H1 (cell line): ENCODE measurements at regions not wholly inside any gene's neighbourhood (a gene's known extent, or its start where the extent isn't known, plus 50 kb on each side); places are given as distances from the start of the nearest gene placed in this dataset.

ENCODE experiments used
- BRCA1 ChIP-seq: IDR thresholded peaks from 2 replicates; pipeline ENCODE4 v1.6.1; 2012; ENCODE audit warnings: low read depth, low read length, improper control_type of control experiment
- CTCF ChIP-seq, 3 experiments: IDR thresholded peaks; 1 replicate in 2 of 3; 2 replicates in 1 of 3; pipeline versions ENCODE4 v1.5.1 to v1.6.1; 2011; ENCODE audit warnings: low read length in 3 of 3, mild to moderate bottlenecking in 3 of 3, inconsistent platforms in 2 of 3, low read depth in 1 of 3, moderate library complexity in 1 of 3; ENCODE audit not compliant: insufficient read depth in 1 of 3; ENCODE audit errors: control extremely low read depth in 1 of 3
- GTF2F1 ChIP-seq: IDR thresholded peaks from 2 replicates; pipeline ENCODE4 v1.6.1; 2012; ENCODE audit warnings: low read depth, low read length, improper control_type of control experiment, borderline replicate concordance
- PHF8 ChIP-seq: fragments of 200-600 bp; sonication (generic); conservative IDR thresholded peaks from 2 replicates; pipeline ENCODE4 v1.7.1; 2012; ENCODE audit warnings: low read depth, mild to moderate bottlenecking, inconsistent platforms, low read length, moderate library complexity
- RFX5 ChIP-seq: IDR thresholded peaks from 2 replicates; pipeline ENCODE4 v1.6.1; 2011; ENCODE audit warnings: low read depth, low read length, improper control_type of control experiment, borderline replicate concordance
- SIN3A ChIP-seq, 2 experiments: IDR thresholded peaks in 1 of 2; conservative IDR thresholded peaks in 1 of 2; 2 replicates each; pipeline ENCODE4 v1.6.1; 2011 to 2012; ENCODE audit warnings: low read length in 2 of 2, improper control_type of control experiment in 1 of 2, low read depth in 1 of 2, mild to moderate bottlenecking in 1 of 2
- YY1 ChIP-seq: IDR thresholded peaks from 2 replicates; pipeline ENCODE4 v1.6.1; 2011; ENCODE audit warnings: low read depth, mild to moderate bottlenecking, low read length
- TF ChIP-seq, protein P1 (sequence below): IDR thresholded peaks from 2 replicates; pipeline ENCODE4 v1.6.1; 2011; ENCODE audit warnings: low read length, improper control_type of control experiment

DNA sequence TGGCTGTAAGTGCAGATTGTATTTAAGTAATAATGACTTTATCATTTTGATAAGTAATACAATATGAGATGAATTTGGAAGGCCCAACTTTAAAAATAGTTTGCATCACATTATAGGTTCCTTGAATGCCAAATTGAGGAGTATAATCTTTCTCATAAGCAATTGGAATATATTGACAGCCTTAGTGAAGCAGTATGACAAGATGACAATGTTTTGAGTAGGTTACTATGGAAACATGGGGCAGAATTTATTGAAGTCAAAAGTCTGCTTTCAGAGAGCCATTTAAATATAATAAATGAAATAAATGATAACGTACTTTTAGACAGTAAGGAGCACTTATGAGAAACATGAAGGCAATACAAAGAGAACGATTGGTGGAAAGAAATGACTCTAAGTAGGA is 776.4 kb downstream of the TECRL start:
- TF ChIP-seq GTF2F1 (no peak), PHF8 (no peak), YY1 (no peak), CTCF (IDR thresholded peaks at IDR 0.05; ENCODE audit: control extremely low read depth in 1 of 3, insufficient read depth in 1 of 3, low read depth in 1 of 3, low read length in 3 of 3) (no peak), BRCA1 (no peak), SIN3A (conservative IDR thresholded peaks at IDR 0.05 in 1 of 2, IDR thresholded peaks at IDR 0.05 in 1 of 2; ENCODE audit: low read depth in 1 of 2, low read length in 2 of 2) (no peak), RFX5 (no peak)
- TF ChIP-seq, protein P1, sequence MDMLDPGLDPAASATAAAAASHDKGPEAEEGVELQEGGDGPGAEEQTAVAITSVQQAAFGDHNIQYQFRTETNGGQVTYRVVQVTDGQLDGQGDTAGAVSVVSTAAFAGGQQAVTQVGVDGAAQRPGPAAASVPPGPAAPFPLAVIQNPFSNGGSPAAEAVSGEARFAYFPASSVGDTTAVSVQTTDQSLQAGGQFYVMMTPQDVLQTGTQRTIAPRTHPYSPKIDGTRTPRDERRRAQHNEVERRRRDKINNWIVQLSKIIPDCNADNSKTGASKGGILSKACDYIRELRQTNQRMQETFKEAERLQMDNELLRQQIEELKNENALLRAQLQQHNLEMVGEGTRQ, result no peak
